Activated CD8-positive, alpha-beta memory T cell treated with anti-CD3 and anti-CD28 coated beads for 4 hours (primary cell): ENCODE measurements at regions not wholly inside any gene's neighbourhood (a gene's known extent, or its start where the extent isn't known, plus 50 kb on each side); places are given as distances from the start of the nearest gene placed in this dataset.

ENCODE experiments used
- DNase-seq, 2 donors: peaks; one replicate each; pipeline ENCODE4 v3.0.0-alpha.2; 2020; ENCODE audit warnings: low read depth in 2 of 2

DNA sequence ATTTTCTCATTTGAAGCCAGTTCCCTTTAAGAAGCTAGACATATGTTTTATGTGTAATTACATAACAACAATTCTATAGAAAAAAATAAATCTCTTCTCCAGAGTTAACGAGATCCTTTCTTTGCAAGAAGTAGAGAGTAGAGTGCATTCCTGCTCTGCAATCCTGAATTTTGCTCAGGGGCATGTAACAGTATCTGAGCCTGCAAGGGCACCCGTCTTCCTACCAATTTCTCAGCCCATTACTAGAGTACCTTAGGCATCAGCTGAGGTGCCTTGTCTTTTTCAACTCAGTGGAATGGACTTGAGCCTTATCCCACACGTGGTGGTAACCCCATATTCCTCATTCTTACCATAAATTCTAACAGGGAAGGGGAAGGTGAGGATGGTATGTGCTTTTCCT, 205.9 kb downstream of the IKZF2 start:
- no peak for DNase-seq

DNA sequence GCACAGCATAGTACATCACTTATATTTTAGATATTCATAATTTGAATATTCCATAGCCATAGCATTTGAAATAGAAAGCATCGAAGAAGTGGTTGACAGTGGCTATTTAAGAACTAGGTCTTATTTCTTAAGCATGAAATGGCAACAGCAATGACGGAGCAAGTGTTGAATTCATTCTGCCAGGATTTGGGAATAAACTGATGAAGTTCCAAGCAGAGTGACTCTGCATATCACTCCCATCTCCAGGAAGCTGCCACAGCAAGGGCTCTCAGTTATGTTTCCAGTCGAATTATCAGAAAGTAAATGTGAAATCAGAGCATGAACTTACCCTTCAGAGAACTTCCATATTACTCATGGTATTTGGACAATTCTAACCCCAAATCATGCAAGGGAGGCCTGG, 208.1 kb downstream of the IKZF2 start:
- DNase-seq, result no peak

DNA sequence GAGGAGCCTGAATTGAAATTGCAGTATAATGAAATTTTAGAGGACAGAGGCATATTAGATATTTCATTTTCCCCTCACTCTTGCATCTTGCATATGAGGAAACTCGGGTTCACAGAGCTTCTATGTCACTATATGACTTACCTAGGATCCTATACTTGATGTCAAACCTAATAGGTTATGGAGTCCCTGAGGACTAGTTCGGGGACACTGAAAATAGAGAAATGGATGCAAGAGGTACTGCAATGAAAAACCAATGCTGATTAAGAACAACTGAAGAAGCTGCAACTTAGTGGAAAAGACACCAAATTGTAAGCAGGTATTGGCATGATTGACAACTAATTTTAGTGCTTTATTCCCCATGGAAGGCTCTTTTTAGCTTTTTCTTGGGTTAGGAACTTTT, 210.1 kb downstream of the IKZF2 start:
- no peak for DNase-seq

GRCh38 chr2:212940816-212941215, 210.6 kb downstream of the IKZF2 start:
- no peak for DNase-seq

GRCh38 chr2:212939777-212940531, 211.5 kb downstream of the IKZF2 start:
- no peak for DNase-seq

DNA sequence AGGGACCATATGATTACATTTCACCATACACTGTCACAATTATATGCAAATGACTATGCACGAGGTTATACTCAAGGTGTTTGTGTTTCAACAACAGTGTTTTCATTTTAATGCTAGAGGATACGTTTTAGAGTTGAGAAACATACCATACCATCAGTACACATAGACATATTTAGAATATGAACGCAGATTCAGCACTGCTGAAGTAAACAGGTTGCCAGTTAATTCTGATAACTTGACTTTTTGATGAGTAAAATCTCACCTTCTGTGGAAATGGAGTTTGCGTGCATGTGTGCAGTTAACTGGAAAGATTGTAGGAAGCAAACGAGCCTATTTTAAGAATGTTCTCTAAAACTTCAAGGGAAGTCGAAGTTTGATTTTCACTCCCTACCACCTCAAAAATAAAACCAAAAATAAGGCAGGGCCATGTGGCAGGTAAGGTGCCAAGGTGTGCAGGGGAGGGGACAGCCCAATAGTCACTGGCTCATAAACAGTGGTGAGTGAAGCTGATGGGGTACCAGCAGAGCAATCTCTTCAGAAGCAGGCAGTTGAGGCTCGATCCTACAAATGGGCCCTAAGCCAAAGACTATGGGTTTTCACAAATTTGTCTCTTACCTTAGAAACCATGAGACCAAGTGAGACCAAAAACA, 213.1 kb downstream of the IKZF2 start:
- no peak for DNase-seq

GRCh38 chr2:212936572-212936971, 214.8 kb downstream of the IKZF2 start:
- DNase-seq, result no peak

GRCh38 chr2:212935752-212936151, 215.7 kb downstream of the IKZF2 start:
- DNase-seq, result no peak

- no peak for DNase-seq
Measured at GRCh38 chr2:212931271-212931670, 220.1 kb downstream of the IKZF2 start.

- DNase-seq, result no peak
Measured at GRCh38 chr2:212930556-212931260, 220.7 kb downstream of the IKZF2 start.

GRCh38 chr2:212929971-212930370, 221.4 kb downstream of the IKZF2 start:
- no peak for DNase-seq

- no peak for DNase-seq
Measured at GRCh38 chr2:212929116-212929515, 222.3 kb downstream of the IKZF2 start.

DNA sequence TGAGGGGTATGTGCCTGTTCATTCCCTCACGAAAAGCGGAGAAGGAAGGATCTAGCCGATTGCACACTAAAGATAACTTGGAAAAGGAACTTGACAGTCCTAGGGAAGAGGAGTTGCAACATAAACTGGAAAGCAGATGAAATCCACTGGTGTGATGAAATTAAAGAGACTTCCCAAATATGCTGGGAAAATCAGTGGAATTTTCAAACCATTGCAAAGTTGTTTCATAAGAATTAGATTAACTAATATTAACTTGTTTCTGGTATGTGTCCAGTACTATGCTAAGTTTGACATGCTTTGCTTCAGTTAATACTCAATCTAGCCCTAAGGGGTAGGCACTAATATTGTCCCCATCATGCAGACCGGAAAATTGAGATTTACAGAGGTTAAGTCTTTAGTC, 222.7 kb downstream of the IKZF2 start:
- no peak for DNase-seq

- no peak for DNase-seq
Measured at GRCh38 chr2:212926940-212927339, 224.5 kb downstream of the IKZF2 start.

GRCh38 chr2:212923393-212923792, 228.0 kb downstream of the IKZF2 start:
- DNase-seq, result no peak

DNA sequence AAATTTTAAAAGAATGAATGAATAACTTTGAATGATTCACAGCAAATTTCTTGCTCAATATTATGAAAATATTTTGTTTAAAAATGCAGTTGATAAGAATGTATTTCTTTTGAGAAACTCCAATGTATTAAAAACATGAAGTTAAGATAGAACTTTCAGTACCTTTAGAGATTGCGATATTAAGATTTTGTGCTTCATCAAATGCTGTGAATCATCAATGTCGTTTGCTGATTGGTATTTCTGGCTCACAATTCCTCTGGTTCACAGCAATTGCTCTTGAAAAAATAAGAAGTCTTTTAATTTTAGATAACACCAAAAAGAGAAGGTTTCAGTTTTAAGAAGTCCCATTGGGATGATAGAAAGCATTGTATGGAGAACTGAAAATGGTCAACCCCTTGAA, 228.7 kb downstream of the IKZF2 start:
- DNase-seq, result no peak

- no peak for DNase-seq
Measured at GRCh38 chr2:212921711-212922110, 229.7 kb downstream of the IKZF2 start.

DNA sequence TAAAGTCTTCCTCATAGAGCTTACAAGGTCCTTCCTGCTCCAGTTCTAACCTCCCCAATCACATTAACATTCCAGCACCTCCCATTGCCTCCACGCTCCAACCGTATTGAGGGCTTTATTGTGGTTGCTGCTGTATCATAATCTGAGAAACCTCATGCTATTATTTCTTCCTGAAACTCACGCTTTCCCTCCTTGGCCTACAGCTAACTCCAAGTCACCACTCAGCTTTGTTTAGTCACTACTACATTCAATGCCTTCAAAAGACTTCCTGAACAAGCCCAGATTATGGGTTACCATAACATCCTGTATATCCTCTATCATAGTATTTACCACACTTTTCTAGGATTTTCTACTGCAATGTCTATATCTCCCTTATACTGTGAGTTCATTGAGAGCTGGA, 230.4 kb downstream of the IKZF2 start:
- DNase-seq, result no peak

DNA sequence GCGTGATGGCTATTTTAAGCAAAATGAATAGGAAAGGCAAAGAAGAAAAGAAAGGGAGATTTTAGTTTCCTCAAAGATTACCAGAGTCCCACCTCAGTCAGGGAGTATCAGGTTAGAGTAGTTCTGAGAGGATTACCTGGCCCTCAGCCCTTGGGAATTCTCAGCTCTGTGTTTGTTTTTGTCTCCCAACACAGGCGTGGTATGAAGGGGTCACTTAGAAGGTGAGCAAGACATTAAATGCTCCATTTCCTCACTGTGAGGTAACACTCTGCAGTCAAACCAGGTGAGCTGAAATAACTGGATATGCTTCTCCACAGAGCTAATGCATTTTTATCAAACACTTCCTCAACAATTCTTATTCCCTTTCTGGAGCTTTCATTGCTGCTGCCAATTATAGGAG, 232.2 kb downstream of the IKZF2 start:
- no peak for DNase-seq

DNA sequence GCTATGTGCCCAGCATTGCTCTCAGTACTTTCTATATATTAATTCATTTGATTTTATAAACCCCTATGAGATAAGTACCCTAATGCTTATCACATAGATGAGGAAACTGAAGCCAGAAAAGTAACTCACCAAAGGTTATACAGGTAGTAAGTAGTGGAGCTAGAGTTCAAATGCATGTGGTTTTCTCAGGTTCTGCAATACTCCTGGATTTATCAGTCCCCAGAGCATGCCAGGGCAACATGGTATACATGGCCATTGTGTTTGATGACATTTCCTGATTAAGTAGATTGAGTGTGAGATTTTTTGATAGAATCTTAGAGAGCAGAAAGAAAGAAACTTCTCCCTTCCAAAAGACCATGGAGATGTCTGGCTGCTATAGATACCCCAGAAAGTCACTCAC, 233.1 kb downstream of the IKZF2 start:
- DNase-seq, result no peak

DNA sequence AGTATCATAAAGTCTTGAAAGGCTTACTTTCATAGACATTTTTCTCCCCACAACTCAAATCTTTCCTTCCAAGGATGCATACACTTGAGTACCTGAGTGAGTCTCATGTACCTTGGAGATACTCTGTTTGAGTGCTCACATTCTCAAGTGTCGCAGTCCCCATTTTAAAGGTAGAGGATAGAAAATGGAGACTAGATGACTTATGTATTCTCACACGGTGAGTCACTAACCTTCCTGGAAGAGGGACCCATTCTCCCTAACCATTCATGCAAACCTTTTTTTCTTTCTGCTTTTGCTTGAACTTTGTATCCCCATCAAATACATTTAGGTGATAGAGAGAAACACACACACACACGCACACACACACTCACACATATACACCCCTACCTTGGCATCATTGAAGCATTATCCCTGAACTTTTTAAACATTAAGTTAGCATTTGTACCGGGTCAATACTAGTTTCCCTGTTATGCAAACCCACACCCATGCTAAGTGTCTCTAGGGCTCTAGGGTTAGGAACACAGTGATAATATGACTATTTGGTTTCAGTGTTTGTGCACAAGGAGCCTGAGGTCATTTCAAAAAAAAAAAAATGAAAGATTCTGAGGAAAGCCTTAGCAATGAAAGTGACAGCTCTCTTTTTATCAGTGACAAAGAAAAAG, 236.2 kb downstream of the IKZF2 start:
- no peak for DNase-seq

GRCh38 chr2:212914392-212914791, 237.0 kb downstream of the IKZF2 start:
- no peak for DNase-seq
